GM21717 (cell line): ENCODE measurements at regions not wholly inside any gene's neighbourhood (a gene's known extent, or its start where the extent isn't known, plus 50 kb on each side); places are given as distances from the start of the nearest gene placed in this dataset.
A peak's percentile ranks its signal among the peaks of the same experiment; 100 is the strongest.
"Not testable (repeated sequence)": the region's sequence is repeated elsewhere in the genome, so short reads cannot be mapped to it uniquely, and the experiment has no call there.

Source experiments
- ATAC-seq: cut with Tn5 transposase; IDR thresholded peaks from one replicate; pipeline ENCODE4 v1.9.1; 2021; ENCODE audit warnings: mild to moderate bottlenecking, moderate library complexity; ENCODE audit not compliant: unreplicated experiment

DNA sequence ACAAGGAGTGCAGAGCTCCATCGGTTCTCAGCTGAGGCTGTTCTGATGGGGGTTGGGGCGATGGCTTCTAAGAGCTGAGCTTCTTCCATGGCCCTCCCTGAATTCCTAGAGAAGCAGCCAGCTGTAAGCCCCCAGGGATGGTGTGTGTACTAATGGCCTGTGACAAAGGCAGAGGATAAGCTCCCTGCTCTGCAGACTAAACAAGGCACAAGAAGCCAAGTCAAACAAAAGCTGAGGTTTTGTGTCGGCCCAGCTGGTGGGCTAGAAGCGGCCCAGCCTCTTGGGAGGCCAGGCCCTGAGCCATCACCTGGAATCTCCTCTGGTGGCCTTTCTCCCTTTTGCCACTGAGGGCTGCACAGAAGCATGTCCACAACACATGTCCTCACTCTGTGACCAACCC lies 75.0 kb upstream of the XPA start:
- no peak for ATAC-seq

DNA sequence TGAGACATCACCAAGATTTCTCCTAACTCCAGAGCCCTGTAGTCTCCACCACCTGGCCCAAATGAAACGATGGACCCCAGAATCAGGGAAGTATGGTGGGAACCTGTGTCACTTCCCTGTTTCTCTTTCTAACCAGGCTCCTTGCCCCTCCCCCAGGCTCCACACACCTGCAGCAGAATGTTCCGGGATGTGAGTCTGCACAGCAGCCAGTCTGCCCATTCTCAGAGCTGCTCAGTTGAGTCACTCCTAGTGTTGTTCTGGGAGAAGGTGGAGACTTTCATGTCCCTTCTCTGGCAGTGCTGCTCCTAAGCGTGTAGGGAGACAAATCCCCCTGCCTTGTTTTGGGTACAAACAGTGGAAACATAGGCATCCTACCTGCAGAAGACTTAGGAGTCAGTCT lies 76.0 kb upstream of the XPA start:
- ATAC-seq = no peak

DNA sequence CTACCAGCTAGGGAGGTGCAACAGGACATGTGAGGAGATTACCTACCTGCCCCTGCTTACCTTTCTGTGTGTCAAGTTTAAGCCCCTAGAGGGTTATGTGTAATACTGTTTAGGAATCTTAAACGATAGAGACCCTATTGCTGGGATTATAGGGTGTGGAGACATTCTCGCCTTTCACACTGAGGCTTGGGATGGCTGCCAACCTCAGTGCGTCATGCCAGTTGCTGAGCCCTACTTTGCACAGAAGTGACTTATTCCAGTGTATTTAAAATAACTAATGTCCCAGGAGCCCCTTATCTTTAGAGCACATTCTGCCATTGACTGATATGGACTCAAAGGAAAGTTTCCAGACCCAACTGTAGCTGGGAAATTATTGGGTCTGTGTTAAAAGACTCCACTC lies 76.6 kb upstream of the XPA start:
- ATAC-seq = no peak

DNA sequence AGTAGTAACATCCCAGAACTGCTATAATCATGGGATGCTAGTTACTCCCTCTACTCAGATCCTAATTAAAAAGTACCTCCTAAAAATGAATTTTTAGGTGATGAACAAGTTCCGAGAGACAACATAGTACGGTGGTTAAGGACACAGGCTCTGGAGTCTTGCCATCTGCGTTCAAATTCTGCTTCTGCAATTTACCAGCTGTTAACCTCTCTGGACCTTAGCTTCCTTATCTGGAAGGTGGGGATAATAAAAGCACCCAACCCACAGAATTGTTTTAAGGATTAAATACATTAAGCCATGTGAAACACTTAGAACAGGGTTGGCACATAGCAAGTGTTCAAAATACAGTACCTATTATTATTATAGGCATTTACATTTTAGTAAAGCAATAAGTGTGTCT lies 77.5 kb upstream of the XPA start:
- no peak for ATAC-seq

DNA sequence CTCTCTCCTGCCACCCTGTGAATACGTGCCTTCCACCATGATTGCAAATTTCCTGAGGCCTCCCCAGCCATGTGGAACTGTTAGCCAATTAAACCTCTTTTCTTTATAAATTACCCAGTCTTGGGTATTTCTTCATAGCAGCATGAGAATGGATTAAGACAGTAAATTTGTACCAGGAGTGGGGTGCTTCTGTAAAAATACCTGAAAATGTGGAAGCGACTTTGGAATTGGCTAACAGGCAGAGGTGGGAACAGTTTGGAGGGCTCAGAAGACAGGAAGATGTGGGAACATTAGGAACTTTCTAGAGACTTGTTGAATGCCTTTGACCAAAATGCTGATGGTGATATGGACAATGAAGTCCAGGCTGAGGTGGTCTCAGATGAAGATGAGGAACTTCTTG lies 74.3 kb upstream of the FOXE1 start:
- not testable (repeated sequence) for ATAC-seq

DNA sequence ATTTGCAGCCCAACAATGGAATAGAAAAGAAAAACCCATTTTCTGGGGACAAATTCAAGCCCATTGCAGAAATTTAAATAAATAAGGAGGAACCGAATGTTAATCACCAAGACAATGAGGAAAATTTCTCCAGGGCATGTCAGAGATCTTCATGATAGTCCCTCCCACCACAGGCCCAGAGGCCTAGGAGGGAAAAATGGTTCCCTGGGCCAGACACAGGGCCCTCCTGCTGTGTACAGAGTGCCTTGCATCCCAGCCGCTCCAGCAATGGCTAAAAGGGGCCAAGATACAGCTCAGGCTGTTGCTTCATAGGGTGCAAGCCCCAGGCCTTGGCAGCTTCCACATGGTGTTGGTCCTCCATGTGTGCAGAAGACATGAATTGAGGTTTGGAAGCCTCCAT lies 73.4 kb upstream of the FOXE1 start:
- ATAC-seq = no peak

DNA sequence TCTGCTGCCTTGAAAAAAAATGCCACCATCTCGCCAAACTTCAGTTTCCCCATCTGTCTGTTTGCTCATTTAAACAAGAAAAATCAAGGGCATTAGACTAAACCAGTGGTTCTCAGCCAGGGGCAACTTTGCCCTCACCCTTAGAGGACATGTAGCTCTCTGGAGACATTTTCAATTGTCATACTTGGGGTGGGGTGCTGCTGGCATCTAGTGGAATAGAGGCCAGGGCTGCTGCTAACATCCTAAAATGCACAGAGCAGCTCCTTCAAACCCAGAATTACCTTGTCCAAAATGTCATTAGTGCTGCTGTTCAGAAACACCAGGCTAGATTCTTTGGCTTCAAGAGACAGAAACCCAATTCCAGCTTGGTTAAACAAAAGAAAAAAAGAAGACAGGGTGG lies 71.1 kb upstream of the FOXE1 start:
- ATAC-seq = no peak

DNA sequence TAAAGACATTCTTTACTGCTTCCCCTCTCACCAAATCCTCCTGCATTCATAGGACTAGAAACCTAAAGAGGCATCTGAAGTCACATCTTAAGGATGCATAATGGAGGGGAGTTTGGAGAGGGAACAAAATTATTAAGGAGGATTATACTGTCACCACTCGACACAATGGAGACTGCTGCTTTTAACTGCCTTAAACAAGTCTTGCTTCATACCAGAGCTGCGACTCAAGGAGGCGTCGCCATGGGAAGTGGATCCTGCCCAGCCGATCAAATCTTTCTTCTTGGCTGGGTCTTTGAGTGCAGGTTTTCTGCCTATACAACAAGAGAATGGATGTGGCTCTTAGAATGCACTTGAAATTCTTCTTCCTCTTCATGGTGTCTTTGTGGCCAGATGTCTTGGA lies 66.7 kb upstream of the FOXE1 start:
- no peak for ATAC-seq

DNA sequence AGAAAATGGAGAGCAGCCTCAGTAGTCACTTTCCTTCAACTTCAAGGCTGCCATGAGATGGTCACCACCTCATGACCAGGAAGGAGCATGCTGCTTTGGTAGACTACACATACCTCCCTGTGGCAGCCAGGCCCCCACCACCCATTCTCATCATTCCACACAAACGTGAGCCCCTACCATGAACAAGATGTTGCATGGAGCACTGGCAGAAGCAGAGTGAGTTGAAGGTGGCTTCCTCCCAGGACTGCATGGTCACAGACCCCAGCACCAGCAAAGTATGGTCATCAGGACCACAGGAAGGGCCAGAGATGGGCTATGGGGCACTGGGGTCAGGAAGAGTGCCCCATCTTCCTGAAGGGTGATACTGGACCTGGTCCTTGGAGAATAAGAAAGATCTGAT lies 65.5 kb upstream of the FOXE1 start:
- no peak for ATAC-seq

DNA sequence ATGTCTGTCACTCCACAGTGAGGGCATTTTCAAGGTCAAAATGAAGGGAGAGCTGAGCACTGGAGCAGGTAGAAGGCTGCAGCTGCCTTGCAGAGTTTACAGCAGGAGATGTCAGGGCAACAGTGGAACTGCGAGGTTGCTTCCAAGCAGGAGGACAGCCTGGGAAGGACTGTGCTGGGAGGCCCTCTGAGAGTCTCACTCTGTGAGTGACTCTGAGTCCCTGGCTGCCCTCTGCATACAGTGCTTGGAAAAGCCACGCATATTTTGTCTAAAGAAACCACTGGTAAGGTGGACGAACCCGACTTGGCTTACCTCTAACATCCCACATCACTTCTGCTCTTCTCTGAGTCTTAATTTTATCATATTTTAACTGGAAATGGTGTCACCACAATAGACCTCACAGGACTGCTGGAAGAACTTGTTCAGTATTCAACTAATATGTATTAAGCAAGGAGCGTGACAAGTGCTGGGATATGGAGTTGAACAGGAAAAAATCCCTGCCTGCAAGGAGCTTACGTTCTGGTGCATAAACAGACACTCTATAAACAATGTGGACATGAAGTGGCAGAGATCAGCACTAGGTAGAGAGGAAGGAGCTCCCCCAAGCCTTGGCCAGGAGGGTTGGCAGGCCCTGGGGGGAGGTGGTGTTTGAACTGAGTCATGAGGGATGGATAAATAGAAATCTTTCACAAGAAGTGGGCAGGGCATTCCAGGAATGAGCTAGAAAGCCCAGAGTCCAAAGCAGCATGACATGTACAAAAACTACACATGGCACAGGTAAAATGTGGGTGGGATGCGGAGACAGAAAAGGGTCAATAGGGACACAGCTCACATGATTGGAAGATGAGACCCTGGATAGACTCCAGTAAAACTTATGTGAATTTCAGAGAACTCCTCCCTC lies 64.0 kb upstream of the FOXE1 start:
- ATAC-seq = no peak

DNA sequence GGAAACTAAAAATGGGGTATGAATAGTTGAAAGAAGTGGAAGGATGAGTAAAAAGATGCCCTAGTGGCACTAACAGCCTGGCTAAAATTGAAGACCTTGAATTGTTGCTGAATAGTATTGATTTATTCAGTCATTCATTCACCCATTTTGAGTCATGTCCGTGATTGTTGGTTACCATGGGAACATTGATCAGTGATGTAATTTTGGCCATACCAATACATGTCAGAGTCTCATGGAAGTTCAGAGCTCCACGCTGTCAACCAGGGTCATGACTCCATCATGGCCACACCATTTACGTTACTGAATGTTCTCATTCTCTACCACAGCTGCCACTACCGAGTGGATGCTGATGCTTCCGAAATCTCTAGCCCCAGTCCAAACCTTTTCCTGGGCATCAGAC lies 62.5 kb upstream of the FOXE1 start:
- no peak for ATAC-seq

DNA sequence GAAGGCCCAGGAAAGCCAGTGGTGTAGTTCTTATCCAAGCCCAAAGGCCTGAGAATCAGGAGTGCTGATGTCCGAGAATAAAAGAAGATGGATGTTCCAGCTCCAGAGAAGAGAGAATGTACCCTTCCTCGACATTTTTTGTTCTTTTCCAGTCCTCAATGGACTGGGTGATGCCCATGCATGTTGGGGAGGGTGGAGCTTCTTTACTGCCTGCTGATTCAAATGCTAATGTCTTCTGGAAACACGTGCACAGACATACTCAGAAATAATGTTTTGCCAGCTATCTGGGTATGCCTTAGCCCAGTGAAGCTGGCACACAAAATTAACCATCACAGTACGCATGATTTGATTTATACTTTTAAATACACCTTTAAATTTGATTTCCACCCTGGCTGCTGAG lies 61.5 kb upstream of the FOXE1 start:
- ATAC-seq = no peak

DNA sequence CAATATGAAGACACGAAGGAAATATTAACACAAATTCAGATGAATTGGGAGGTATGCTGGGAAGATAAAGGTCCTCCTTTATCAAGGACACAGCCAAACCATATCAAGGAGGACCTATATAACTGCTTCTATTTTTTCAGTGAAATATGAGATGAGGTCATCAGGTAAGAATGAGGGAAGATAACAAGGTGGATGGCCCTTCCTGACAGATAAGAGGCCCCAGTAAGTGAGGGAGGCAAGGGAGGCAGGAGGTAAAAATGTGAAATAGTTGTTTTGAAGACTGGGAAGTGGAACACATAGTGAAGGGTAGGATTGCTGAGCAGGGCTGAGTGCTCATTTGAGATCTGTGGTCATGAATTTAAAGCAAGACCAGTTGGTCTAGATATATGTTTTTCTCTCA lies 60.0 kb upstream of the FOXE1 start:
- no peak for ATAC-seq

DNA sequence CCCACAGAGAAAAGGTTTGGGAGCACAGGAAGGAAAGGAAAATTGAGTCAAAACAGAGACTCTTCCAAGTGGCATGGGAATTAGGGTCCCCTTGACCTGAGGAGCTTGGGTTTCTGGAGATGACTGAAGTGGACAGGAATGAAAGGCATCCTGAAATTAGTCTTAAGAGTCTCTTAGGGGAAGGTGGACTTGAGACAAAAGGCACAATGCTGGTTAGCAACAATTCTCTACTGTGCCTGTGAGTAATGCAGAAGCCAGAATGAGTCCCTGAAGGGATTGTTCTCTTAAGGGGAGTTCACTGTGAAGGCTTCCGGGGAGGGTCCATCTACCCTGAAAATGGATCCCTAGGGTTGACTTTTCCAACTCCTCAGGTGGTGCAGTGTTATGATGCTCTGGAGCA lies 58.4 kb upstream of the FOXE1 start:
- ATAC-seq = no peak

DNA sequence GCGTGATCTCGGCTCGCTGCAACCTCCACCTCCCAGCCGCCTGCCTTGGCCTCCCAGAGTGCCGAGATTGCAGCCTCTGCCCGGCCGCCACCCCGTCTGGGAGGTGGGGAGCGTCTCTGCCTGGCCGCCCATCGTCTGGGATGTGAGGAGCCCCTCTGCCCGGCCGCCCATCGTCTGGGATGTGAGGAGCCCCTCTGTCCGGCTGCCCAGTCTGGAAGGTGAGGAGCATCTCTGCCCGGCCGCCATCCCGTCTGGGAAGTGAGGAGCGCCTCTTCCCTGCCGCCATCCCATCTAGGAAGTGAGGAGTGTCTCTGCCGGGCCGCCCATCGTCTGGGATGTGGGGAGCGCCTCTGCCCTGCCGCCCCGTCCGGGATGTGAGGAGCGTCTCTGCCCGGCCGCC lies 56.9 kb upstream of the FOXE1 start:
- not testable (repeated sequence) for ATAC-seq

DNA sequence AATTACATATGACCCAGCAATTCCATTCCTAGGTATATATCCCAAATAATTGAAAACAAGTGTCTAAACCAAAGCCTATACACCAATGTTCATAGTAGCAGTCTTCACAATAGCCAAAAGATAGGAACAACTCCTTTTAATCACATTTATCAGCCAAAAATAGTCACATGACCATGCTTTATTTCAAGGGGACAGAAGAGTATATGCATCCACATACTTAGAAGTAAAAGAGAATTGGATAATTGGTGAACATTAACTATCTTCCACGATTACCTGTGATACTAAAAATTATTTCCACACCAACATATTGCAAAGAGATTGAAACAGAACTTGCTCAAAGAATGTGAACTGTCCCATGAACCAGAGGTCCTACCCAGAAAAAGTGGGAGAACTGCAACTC lies 51.8 kb upstream of the FOXE1 start:
- no peak for ATAC-seq

DNA sequence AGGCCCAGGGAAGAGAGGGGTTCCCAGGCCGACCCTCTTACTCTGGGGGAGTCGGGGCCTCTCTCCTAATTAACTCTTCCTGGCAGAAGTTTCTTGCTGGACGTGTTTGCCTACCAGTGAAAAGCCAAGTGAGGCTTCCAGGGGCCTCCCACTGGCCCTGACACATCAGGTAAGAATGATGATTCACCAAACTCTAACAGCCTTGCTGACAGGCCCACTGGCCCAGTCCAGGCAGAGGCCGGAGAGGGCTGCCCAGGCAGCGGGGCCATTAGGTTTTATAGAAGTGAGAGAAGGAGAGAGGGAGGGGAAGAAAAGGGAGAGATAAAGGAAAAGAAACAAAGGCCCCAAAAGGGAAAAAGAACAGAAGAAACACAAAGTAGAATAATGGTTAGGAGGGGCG lies 50.8 kb upstream of the FOXE1 start:
- no peak for ATAC-seq

DNA sequence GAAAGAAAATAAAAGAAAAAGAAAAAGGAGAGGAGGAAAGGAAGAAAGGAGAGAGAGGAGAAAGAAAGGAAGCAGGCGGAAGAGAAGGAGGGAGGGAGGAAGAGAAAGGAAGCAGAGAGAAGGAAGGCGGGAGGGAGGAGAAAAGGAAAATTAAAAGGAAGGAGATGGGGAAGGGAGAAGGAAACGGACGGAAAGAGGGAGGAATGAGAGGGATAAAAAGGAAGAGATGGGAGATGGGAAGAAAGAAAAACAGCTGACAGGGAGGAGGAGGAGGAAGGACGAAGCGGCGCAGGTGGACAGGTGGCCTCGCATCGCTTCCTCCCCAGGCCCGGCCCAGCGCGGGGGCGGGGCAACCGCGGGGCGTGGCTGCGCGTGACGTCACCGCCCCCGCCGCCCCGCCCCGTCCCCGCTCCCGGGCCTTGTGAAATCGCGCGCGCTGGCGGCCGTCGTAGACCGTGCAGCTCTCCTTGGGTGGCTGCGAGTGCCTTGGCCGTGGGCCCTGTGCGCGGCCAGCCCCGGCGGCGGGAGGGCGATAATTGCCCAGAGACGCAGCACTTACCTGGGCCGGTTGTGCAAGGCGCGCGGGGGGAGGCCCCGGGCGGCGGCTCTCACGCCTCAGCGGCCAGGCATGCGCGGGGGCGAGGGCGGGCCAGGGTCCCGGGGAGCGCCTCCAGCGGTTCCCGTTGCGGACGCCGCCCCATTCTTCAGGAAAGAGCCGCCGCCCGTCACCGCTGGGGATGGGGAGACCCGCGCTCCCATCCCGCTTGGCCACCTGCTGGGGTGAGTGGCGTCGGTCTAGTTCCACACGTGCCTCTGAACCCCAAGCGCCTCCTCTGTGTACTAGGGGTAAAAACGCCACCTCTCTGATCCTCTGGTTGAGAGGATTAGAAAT lies 49.6 kb upstream of the FOXE1 start:
- ATAC-seq = peak; percentile 76
